ENCODE measurements at regions not wholly inside any gene's neighbourhood (a gene's known extent, or its start where the extent isn't known, plus 50 kb on each side); places are given as distances from the start of the nearest gene placed in this dataset.

GRCh38 chr12:69042970-69043369 lies 110.0 kb upstream of the CPM start:
- TF ChIP-seq POLR2AphosphoS5 (IDR thresholded peaks at IDR 0.05; ENCODE audit: borderline replicate concordance, low read depth, low read length) = no peak
- TF ChIP-seq EZH2 (IDR thresholded peaks at IDR 0.05) = no peak
- TF ChIP-seq FOXP2 (optimal IDR thresholded peaks at IDR 0.05; ENCODE audit: control extremely low read depth, extremely low read length, insufficient read depth) = no peak
